ENCODE measurements at regions not wholly inside any gene's neighbourhood (a gene's known extent, or its start where the extent isn't known, plus 50 kb on each side); places are given as distances from the start of the nearest gene placed in this dataset.

DNA sequence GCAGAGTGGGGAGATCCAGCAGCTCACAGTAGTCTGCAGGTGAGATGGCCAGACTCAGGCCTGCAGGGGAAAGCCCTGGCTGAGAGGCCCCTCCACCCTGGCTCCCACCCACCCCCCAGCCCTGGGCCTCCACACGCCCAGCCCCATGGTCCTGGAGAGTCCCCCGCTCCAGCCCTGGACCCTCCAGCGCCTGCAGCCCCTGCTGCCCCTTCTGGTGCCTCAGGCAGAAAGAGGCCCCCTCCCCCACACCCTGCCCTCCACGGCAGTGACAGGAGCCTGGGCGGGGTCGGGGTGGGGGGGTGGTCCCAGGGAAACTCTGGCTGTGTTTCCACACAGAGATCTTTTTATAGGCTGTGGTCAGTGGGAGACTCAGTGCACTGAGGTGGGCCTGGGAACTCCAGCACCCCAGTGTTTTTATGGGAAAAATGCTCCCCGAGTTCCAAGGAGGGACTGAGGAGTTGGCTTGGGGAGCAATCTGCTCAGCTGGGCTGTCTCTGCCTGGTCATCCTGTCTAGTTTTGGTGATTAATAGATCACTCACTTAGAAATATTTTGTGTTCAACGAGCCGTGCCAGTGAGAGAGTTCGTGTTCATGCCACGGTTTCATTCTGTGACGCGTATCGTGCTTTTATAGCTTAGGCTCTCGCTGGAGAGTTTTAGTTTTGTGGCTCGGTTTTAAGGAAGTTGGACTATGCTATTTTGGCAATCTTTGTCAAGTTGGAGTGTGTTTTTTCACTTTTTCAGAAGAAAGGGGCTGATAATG lies 53.1 kb upstream of the HGFAC start:
- TF ChIP-seq CTCF (IDR thresholded peaks at IDR 0.05) (no peak), ZFX (IDR thresholded peaks at IDR 0.05; ENCODE audit: borderline replicate concordance) (no peak)

Measured in 22Rv1 (cell line).